ENCODE measurements at regions not wholly inside any gene's neighbourhood (a gene's known extent, or its start where the extent isn't known, plus 50 kb on each side); places are given as distances from the start of the nearest gene placed in this dataset.

GRCh38 chr4:125184116-125184515 is 130.6 kb upstream of the FAT4 start:
- POLR2A ChIA-PET (ENCODE audit: partially characterized antibody) = interaction anchor here (0.6 kb wide), 1 partner anchor 326 kb away, joined by 3 read pairs; no protein-coding TSS in a partner anchor
- Histone ChIP-seq H3K79me2 (ENCODE audit: control insufficient read depth in 1 of 2, insufficient read depth in 2 of 2, low read length in 2 of 2) (no peaks in the 10 kb centered on the region), H4K20me1 (replicated peaks in 1 of 2; ENCODE audit: control insufficient read depth in 1 of 2, insufficient read depth in 2 of 2, low read length in 2 of 2) (no peaks in the 10 kb centered on the region), H4K5ac (ENCODE audit: insufficient read length, low read depth, low read length) (no peak overlapping the region), H3K18ac (ENCODE audit: extremely low read depth, low read length) (no peak overlapping the region), H3K4me2 (ENCODE audit: insufficient read depth in 1 of 2, low read depth in 2 of 2, low read length in 2 of 2) (no peak overlapping the region), H2BK20ac (ENCODE audit: low read length) (no peak overlapping the region), H4K91ac (replicated peaks; ENCODE audit: insufficient read length, low read length) (no peak overlapping the region), H4K8ac (ENCODE audit: extremely low read depth, insufficient read depth, low read length) (no peak overlapping the region), H3K14ac (ENCODE audit: insufficient read length) (no peak overlapping the region), H3K56ac (replicated peaks; ENCODE audit: insufficient read length, low read depth, low read length) (no peak overlapping the region), H3K27me3 (replicated peaks in 1 of 4; ENCODE audit: control insufficient read depth in 3 of 4, extremely low read depth in 1 of 4, insufficient read depth in 3 of 4, low read length in 3 of 4) (no peaks in the 10 kb centered on the region), H3K23ac (ENCODE audit: insufficient read length) (no peak overlapping the region), H3K4me1 (replicated peaks in 1 of 4; ENCODE audit: control insufficient read depth in 3 of 4, insufficient read depth in 4 of 4, low read length in 3 of 4) (no peaks in the 10 kb centered on the region), H2BK5ac (ENCODE audit: low read depth, low read length) (no peak overlapping the region), H2BK120ac (replicated peaks; ENCODE audit: low read depth, low read length) (no peak overlapping the region), H3K9ac (replicated peaks in 1 of 4; ENCODE audit: extremely low read depth in 1 of 4, low read depth in 3 of 4, low read length in 3 of 4) (no peak overlapping the region), H3K4ac (replicated peaks; ENCODE audit: insufficient read length, low read depth, low read length) (no peak overlapping the region), H3K27ac (ENCODE audit: low read depth, low read length) (no peak overlapping the region), H3K23me2 (ENCODE audit: low read depth, low read length) (no peaks in the 10 kb centered on the region), H2AFZ (ENCODE audit: low read length) (no peak overlapping the region), H3K79me1 (ENCODE audit: low read depth, low read length) (no peaks in the 10 kb centered on the region), H3K36me3 (ENCODE audit: control insufficient read depth in 2 of 4, insufficient read depth in 4 of 4, low read length in 3 of 4) (no peaks in the 10 kb centered on the region), H2BK15ac (ENCODE audit: low read length) (no peak overlapping the region), H2AK5ac (ENCODE audit: low read depth, low read length) (no peak overlapping the region), H3K9me3 (ENCODE audit: insufficient read depth in 2 of 2, low read depth in 1 of 2, low read length in 1 of 2) (no peaks in the 10 kb centered on the region), H2BK12ac (ENCODE audit: low read depth, low read length) (no peak overlapping the region), H3K4me3 (ENCODE audit: extremely low read depth in 1 of 4, insufficient read depth in 2 of 4, low read depth in 3 of 4, low read length in 4 of 4) (no peak overlapping the region)
- DNase-seq (ENCODE audit: low read depth in 1 of 2, low spot score in 2 of 2) = no peak
- no peak for FAIRE-seq
- WGBS, 2 experiments (ENCODE audit: extremely low coverage in 1 of 2, insufficient coverage in 1 of 2, insufficient read length in 1 of 2, insufficient replicate concordance in 2 of 2, low coverage in 1 of 2, low lambda C conversion rate in 2 of 2, missing lambda C conversion rate in 1 of 2) = 89% methylated on average over 3 of the region's 3 CpGs; no CpG with 5 or more reads in 1 of the 2 experiments
- CTCF ChIA-PET (ENCODE audit: partially characterized antibody) = interaction anchor here (1.7 kb wide), 1 partner anchor 13 kb away, joined by 4 read pairs; no protein-coding TSS in a partner anchor
- no peak for TF ChIP-seq ZNF274 (IDR thresholded peaks at IDR 0.05; ENCODE audit: borderline replicate concordance, extremely low read depth, low read length)
- no peak for TF ChIP-seq SUZ12 (IDR thresholded peaks at IDR 0.05; ENCODE audit: low read length)
- no peak for TF ChIP-seq BACH1 (IDR thresholded peaks at IDR 0.05; ENCODE audit: low read length)
- TF ChIP-seq USF2 (IDR thresholded peaks at IDR 0.05; ENCODE audit: low read length) = no peak
- no peak for TF ChIP-seq SP2 (IDR thresholded peaks at IDR 0.05; ENCODE audit: low read length)
- TF ChIP-seq KDM4A (IDR thresholded peaks at IDR 0.05; ENCODE audit: low read depth, low read length, severe bottlenecking) = no peak
- TF ChIP-seq RBBP5 (IDR thresholded peaks at IDR 0.05; ENCODE audit: borderline replicate concordance, low read depth, low read length) = no peak
- no peak for TF ChIP-seq FOSL1 (IDR thresholded peaks at IDR 0.05; ENCODE audit: insufficient read depth, low read depth, low read length)
- TF ChIP-seq RFX5 (IDR thresholded peaks at IDR 0.05; ENCODE audit: borderline replicate concordance, low read depth, low read length) = no peak
- no peak for TF ChIP-seq CHD1 (IDR thresholded peaks at IDR 0.05; ENCODE audit: low read depth, low read length)
- TF ChIP-seq YY1 (IDR thresholded peaks at IDR 0.05; ENCODE audit: low read depth, low read length) = no peak
- no peak for TF ChIP-seq ATF3 (IDR thresholded peaks at IDR 0.05; ENCODE audit: insufficient read depth, low read depth, low read length)
- no peak for TF ChIP-seq HDAC6 (IDR thresholded peaks at IDR 0.05; ENCODE audit: low read depth, low read length)

Measured in H1 (cell line).